Neural progenitor cell (in vitro differentiated cells): ENCODE measurements at regions not wholly inside any gene's neighbourhood (a gene's known extent, or its start where the extent isn't known, plus 50 kb on each side); places are given as distances from the start of the nearest gene placed in this dataset.

Experiments
- DNase-seq: peaks from one replicate; pipeline ENCODE4 v3.0.0-alpha.2; 2016; ENCODE audit warnings: low spot score
- H2AFZ ChIP-seq: fragments of 200-600 bp; sonication (generic); replicated peaks from 2 replicates; pipeline ENCODE4 v1.6.1; 2016; ENCODE audit warnings: antibody characterized with exemption
- H3F3A ChIP-seq: fragments of 200-600 bp; sonication (generic); 2 replicates; pipeline ENCODE4 v1.6.1; 2016; ENCODE audit warnings: antibody characterized with exemption, low read depth
- H3K27ac ChIP-seq: fragments of 200-600 bp; sonication (generic); 2 replicates; pipeline ENCODE4 v1.5.1; 2016; ENCODE audit warnings: mild to moderate bottlenecking
- H3K27me3 ChIP-seq: fragments of 200-600 bp; sonication (generic); 2 replicates; pipeline ENCODE4 v1.6.1; 2016; ENCODE audit warnings: mild to moderate bottlenecking, moderate library complexity
- H3K36me3 ChIP-seq: fragments of 200-600 bp; sonication (generic); 2 replicates; pipeline ENCODE4 v1.5.1; 2016
- H3K4me1 ChIP-seq: fragments of 200-600 bp; sonication (generic); 2 replicates; pipeline ENCODE4 v1.6.1; 2016; ENCODE audit warnings: mixed run types
- H3K4me2 ChIP-seq: fragments of 200-600 bp; sonication (generic); 2 replicates; pipeline ENCODE4 v1.6.1; 2016
- H3K4me3 ChIP-seq: fragments of 200-600 bp; sonication (generic); 2 replicates; pipeline ENCODE4 v1.5.1; 2016
- H3K79me2 ChIP-seq: fragments of 200-600 bp; sonication (generic); 2 replicates; pipeline ENCODE4 v1.6.1; 2016; ENCODE audit warnings: low read depth
- H3K9ac ChIP-seq: fragments of 200-600 bp; sonication (generic); 2 replicates; pipeline ENCODE4 v1.6.1; 2016
- H3K9me3 ChIP-seq: fragments of 200-600 bp; sonication (generic); 2 replicates; pipeline ENCODE4 v1.5.1; 2016; ENCODE audit warnings: low read depth
- H4K20me1 ChIP-seq: fragments of 200-600 bp; sonication (generic); 2 replicates; pipeline ENCODE4 v1.6.1; 2016; ENCODE audit warnings: low read depth
- H3K27ac Mint-ChIP-seq: 3 replicates; pipeline ENCODE4 v1.8.0; 2021; ENCODE audit warnings: mixed read lengths
- H3K27me3 Mint-ChIP-seq: 2 replicates; pipeline ENCODE4 v1.8.0; 2022; ENCODE audit warnings: low read depth, mild to moderate bottlenecking, inconsistent platforms, moderate library complexity, mixed read lengths; ENCODE audit not compliant: insufficient read depth
- H3K36me3 Mint-ChIP-seq: 3 replicates; pipeline ENCODE4 v1.8.0; 2021; ENCODE audit warnings: mixed read lengths
- H3K4me1 Mint-ChIP-seq: 3 replicates; pipeline ENCODE4 v1.8.0; 2021; ENCODE audit warnings: mixed read lengths
- H3K4me3 Mint-ChIP-seq: 3 replicates; pipeline ENCODE4 v1.8.0; 2021; ENCODE audit warnings: mild to moderate bottlenecking, moderate library complexity, mixed read lengths
- H3K9me3 Mint-ChIP-seq: 3 replicates; pipeline ENCODE4 v1.8.0; 2020; ENCODE audit warnings: mixed read lengths
- EZH2 ChIP-seq: fragments of 200-600 bp; sonication (generic); IDR thresholded peaks from 2 replicates; pipeline ENCODE4 v1.6.1; 2017; ENCODE audit warnings: antibody characterized with exemption, mild to moderate bottlenecking, moderate library complexity
- EZH2phosphoT487 ChIP-seq: fragments of 200-600 bp; sonication (generic); IDR thresholded peaks from 2 replicates; pipeline ENCODE4 v1.6.1; 2017; ENCODE audit warnings: antibody characterized with exemption
- TF ChIP-seq, protein P1 (sequence below): fragments of 200-600 bp; sonication (generic); IDR thresholded peaks from 2 replicates; pipeline ENCODE4 v1.5.1; 2017; ENCODE audit warnings: antibody characterized with exemption, mild to moderate bottlenecking

DNA sequence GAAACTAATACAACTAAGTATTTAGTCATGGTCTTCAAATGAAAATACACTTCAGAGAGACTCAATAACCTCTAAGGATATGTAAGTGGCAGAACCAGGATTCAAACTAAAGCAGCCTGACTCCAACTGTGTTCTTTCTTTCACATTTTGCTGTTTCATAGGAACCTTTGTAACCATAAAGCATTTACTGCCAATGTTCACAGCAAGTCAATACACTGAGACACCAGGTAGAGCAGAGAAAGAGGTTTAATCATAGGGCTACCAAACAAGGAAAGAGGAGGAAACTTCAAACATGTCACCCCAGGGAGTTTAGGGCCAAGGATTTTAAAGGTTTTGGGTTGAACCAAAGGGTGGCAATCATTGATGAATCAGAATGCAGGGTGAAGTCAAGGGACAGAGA lies 263.1 kb upstream of the PTGER4 start:
- Mint-ChIP-seq H3K27ac (no peak overlapping the region), H3K9me3 (peaks cover 11% of the 10 kb centered on the region), H3K36me3 (no peaks in the 10 kb centered on the region), H3K4me1 (no peaks in the 10 kb centered on the region), H3K4me3 (no peak overlapping the region), H3K27me3 (peaks cover 2% of the 10 kb centered on the region)
- no peak overlapping the region for H3K9ac ChIP-seq
- H3K27ac ChIP-seq = no peak overlapping the region
- no peaks in the 10 kb centered on the region for H4K20me1 ChIP-seq
- H3K27me3 ChIP-seq = no peaks in the 10 kb centered on the region
- H3K4me2 ChIP-seq = no peak overlapping the region
- H3K4me3 ChIP-seq = no peak overlapping the region
- DNase-seq = no peak
- no peak for TF ChIP-seq EZH2phosphoT487
- TF ChIP-seq EZH2 = no peak
- TF ChIP-seq, protein P1, sequence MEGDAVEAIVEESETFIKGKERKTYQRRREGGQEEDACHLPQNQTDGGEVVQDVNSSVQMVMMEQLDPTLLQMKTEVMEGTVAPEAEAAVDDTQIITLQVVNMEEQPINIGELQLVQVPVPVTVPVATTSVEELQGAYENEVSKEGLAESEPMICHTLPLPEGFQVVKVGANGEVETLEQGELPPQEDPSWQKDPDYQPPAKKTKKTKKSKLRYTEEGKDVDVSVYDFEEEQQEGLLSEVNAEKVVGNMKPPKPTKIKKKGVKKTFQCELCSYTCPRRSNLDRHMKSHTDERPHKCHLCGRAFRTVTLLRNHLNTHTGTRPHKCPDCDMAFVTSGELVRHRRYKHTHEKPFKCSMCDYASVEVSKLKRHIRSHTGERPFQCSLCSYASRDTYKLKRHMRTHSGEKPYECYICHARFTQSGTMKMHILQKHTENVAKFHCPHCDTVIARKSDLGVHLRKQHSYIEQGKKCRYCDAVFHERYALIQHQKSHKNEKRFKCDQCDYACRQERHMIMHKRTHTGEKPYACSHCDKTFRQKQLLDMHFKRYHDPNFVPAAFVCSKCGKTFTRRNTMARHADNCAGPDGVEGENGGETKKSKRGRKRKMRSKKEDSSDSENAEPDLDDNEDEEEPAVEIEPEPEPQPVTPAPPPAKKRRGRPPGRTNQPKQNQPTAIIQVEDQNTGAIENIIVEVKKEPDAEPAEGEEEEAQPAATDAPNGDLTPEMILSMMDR = no peak
- no peaks in the 10 kb centered on the region for H3K9me3 ChIP-seq
- H3K4me1 ChIP-seq = no peaks in the 10 kb centered on the region
- no peak overlapping the region for H2AFZ ChIP-seq
- no peaks in the 10 kb centered on the region for H3F3A ChIP-seq
- H3K36me3 ChIP-seq = no peaks in the 10 kb centered on the region
- H3K79me2 ChIP-seq = no peaks in the 10 kb centered on the region

DNA sequence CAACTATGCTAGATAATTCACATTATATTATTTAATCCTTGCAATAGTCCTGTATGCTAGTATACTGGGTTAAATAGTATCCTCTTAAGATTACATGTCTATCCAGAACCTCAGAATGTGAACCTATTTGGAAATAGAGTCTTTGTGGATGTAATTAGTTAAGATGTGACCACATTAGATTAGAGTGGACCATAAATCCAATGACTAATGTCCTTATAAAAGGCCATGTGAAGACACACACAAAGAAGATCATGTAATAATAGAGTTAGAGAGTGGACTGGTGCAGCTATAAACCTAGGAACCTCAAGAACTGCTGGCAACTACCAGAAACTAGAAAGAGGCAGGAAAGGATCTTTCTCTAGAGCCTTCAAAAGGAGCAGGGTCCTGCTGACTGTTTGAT lies 263.6 kb upstream of the PTGER4 start:
- H3K27me3 ChIP-seq = no peaks in the 10 kb centered on the region
- no peak overlapping the region for H3K4me2 ChIP-seq
- Mint-ChIP-seq H3K27me3 (peaks cover 2% of the 10 kb centered on the region), H3K9me3 (peaks cover 11% of the 10 kb centered on the region), H3K4me1 (no peaks in the 10 kb centered on the region), H3K36me3 (no peaks in the 10 kb centered on the region), H3K4me3 (no peak overlapping the region), H3K27ac (no peak overlapping the region)
- no peak overlapping the region for H3K4me3 ChIP-seq
- H2AFZ ChIP-seq = no peak overlapping the region
- H3F3A ChIP-seq = no peaks in the 10 kb centered on the region
- H3K79me2 ChIP-seq = no peaks in the 10 kb centered on the region
- no peaks in the 10 kb centered on the region for H3K36me3 ChIP-seq
- no peaks in the 10 kb centered on the region for H4K20me1 ChIP-seq
- H3K4me1 ChIP-seq = no peaks in the 10 kb centered on the region
- TF ChIP-seq, protein P1 = no peak
- TF ChIP-seq EZH2phosphoT487 = no peak
- no peak for TF ChIP-seq EZH2
- H3K9me3 ChIP-seq = no peaks in the 10 kb centered on the region
- DNase-seq = no peak
- no peak overlapping the region for H3K9ac ChIP-seq
- H3K27ac ChIP-seq = no peak overlapping the region

DNA sequence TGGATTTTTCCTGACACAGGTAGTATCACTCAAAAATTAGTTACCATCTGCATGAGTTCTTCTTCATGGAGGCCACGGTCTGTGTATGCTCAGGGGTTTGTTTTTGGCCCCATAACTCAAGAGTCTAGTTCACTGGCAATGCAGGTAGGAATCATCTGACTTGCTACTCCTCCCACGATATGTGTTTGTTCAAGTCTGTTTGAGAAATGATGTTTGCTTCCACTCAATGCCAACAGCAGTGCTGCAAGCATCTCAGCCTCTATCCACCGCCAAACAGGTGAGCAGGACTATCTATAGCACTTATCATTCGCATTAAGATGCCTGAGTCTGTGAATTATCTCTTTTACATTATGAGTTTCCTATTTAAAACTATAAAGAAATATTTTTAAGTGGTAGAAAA lies 264.8 kb upstream of the PTGER4 start:
- Histone ChIP-seq H3K4me1 (no peaks in the 10 kb centered on the region), H3F3A (no peaks in the 10 kb centered on the region), H3K9me3 (no peaks in the 10 kb centered on the region), H4K20me1 (no peaks in the 10 kb centered on the region), H3K9ac (no peak overlapping the region), H3K27ac (no peak overlapping the region), H3K27me3 (no peaks in the 10 kb centered on the region), H3K79me2 (no peaks in the 10 kb centered on the region), H3K4me3 (no peak overlapping the region), H3K36me3 (no peaks in the 10 kb centered on the region), H2AFZ (no peak overlapping the region), H3K4me2 (no peak overlapping the region)
- Mint-ChIP-seq H3K4me1 (no peaks in the 10 kb centered on the region), H3K27me3 (peaks cover under 1% of the 10 kb centered on the region), H3K27ac (no peak overlapping the region), H3K36me3 (no peaks in the 10 kb centered on the region), H3K9me3 (peaks cover 11% of the 10 kb centered on the region), H3K4me3 (no peak overlapping the region)
- DNase-seq = no peak
- TF ChIP-seq EZH2 = no peak
- no peak for TF ChIP-seq EZH2phosphoT487
- TF ChIP-seq, protein P1 = no peak
